GM23338 (cell line): ENCODE measurements at regions not wholly inside any gene's neighbourhood (a gene's known extent, or its start where the extent isn't known, plus 50 kb on each side); places are given as distances from the start of the nearest gene placed in this dataset.

Experiments used
- ATAC-seq: fragments of 200-7000 bp; cut with Tn5 transposase; 3 replicates; pipeline ENCODE4 v1.9.1; 2020
- DNase-seq: peaks from one replicate; pipeline ENCODE4 v3.0.0-alpha.2; 2015; ENCODE audit warnings: low spot score
- H2AFZ ChIP-seq: fragments of 200-600 bp; sonication (generic); 2 replicates; pipeline ENCODE4 v1.8.0; 2016; ENCODE audit warnings: antibody characterized with exemption, mild to moderate bottlenecking, moderate library complexity
- H3F3A ChIP-seq: fragments of 200-600 bp; sonication (generic); replicated peaks from 2 replicates; pipeline ENCODE4 v1.8.0; 2017; ENCODE audit warnings: antibody characterized with exemption, mixed run types, low read depth
- H3K27ac ChIP-seq: fragments of 200-600 bp; sonication (generic); 2 replicates; pipeline ENCODE4 v1.6.1; 2016; ENCODE audit warnings: low read depth
- H3K27me3 ChIP-seq: fragments of 200-600 bp; sonication (generic); 2 replicates; pipeline ENCODE4 v1.8.0; 2016; ENCODE audit warnings: mild to moderate bottlenecking, mixed run types, moderate library complexity; ENCODE audit not compliant: insufficient read depth
- H3K36me3 ChIP-seq: fragments of 200-600 bp; sonication (generic); 2 replicates; pipeline ENCODE4 v1.8.0; 2016; ENCODE audit warnings: mild to moderate bottlenecking; ENCODE audit not compliant: insufficient read depth
- H3K4me1 ChIP-seq: fragments of 200-600 bp; sonication (generic); 2 replicates; pipeline ENCODE4 v1.8.0; 2016; ENCODE audit warnings: mild to moderate bottlenecking, moderate library complexity; ENCODE audit not compliant: insufficient read depth
- H3K4me2 ChIP-seq: fragments of 200-600 bp; sonication (generic); 2 replicates; pipeline ENCODE4 v1.7.1; 2017; ENCODE audit warnings: mixed run types
- H3K4me3 ChIP-seq: fragments of 200-600 bp; sonication (generic); 2 replicates; pipeline ENCODE4 v1.6.1; 2016; ENCODE audit warnings: mixed run types
- H3K79me2 ChIP-seq: fragments of 200-600 bp; sonication (generic); replicated peaks from 2 replicates; pipeline ENCODE4 v1.8.0; 2017; ENCODE audit warnings: mild to moderate bottlenecking; ENCODE audit not compliant: insufficient read depth
- H3K9me2 ChIP-seq: fragments of 200-600 bp; sonication (generic); 2 replicates; pipeline ENCODE4 v1.8.0; 2017; ENCODE audit not compliant: insufficient read depth
- H4K20me1 ChIP-seq: fragments of 200-600 bp; sonication (generic); replicated peaks from 2 replicates; pipeline ENCODE4 v1.8.0; 2017; ENCODE audit warnings: mild to moderate bottlenecking; ENCODE audit not compliant: insufficient read depth
- H3K27ac Mint-ChIP-seq: 2 replicates; pipeline ENCODE4 v1.8.0; 2020; ENCODE audit warnings: inconsistent platforms, mild to moderate bottlenecking, moderate library complexity, mixed read lengths
- H3K27me3 Mint-ChIP-seq: 3 replicates; pipeline ENCODE4 v1.8.0; 2022; ENCODE audit warnings: low read depth, mild to moderate bottlenecking, moderate library complexity, mixed read lengths, inconsistent platforms; ENCODE audit not compliant: insufficient read depth, poor library complexity
- H3K36me3 Mint-ChIP-seq: 3 replicates; pipeline ENCODE4 v1.8.0; 2021; ENCODE audit warnings: low read depth, mild to moderate bottlenecking, inconsistent platforms, moderate library complexity, mixed read lengths
- H3K4me1 Mint-ChIP-seq: 3 replicates; pipeline ENCODE4 v1.8.0; 2020; ENCODE audit warnings: mild to moderate bottlenecking, inconsistent platforms, mixed read lengths
- H3K4me3 Mint-ChIP-seq: 3 replicates; pipeline ENCODE4 v1.8.0; 2021; ENCODE audit warnings: moderate library complexity, mild to moderate bottlenecking, inconsistent platforms, mixed read lengths
- H3K9me3 Mint-ChIP-seq: 3 replicates; pipeline ENCODE4 v1.8.0; 2020; ENCODE audit warnings: moderate library complexity, mild to moderate bottlenecking, inconsistent platforms, mixed read lengths
- CREB1 ChIP-seq: fragments of 250-450 bp; sonication (Bioruptor Pico); IDR thresholded peaks from 2 replicates; pipeline ENCODE4 v1.5.0; 2020; ENCODE audit warnings: low read depth, mild to moderate bottlenecking, moderate library complexity
- CTCF ChIP-seq, 2 experiments: fragments of 200-600 bp in 1 of 2; sonication (generic) in 1 of 2; conservative IDR thresholded peaks; 2 replicates each; pipeline versions ENCODE4 v1.5.1 to v1.6.1; 2016 to 2017; ENCODE audit warnings: antibody characterized with exemption in 2 of 2, low read depth in 2 of 2, mild to moderate bottlenecking in 2 of 2, moderate library complexity in 1 of 2
- ETS1 ChIP-seq: IDR thresholded peaks from 2 replicates; pipeline ENCODE4 v1.6.1; 2016; ENCODE audit warnings: antibody characterized with exemption
- EZH2 ChIP-seq: fragments of 200-600 bp; sonication (generic); IDR thresholded peaks from one replicate; pipeline ENCODE4 v1.8.0; 2017; ENCODE audit warnings: antibody characterized with exemption, mild to moderate bottlenecking, low read depth; ENCODE audit not compliant: unreplicated experiment
- EZH2phosphoT487 ChIP-seq: fragments of 200-600 bp; sonication (generic); IDR thresholded peaks from one replicate; pipeline ENCODE4 v1.8.1; 2018; ENCODE audit warnings: antibody characterized with exemption; ENCODE audit not compliant: unreplicated experiment
- JUNB ChIP-seq: IDR thresholded peaks from one replicate; pipeline ENCODE4 v1.6.1; 2016; ENCODE audit warnings: antibody characterized with exemption; ENCODE audit not compliant: unreplicated experiment
- NANOG ChIP-seq: IDR thresholded peaks from 2 replicates; pipeline ENCODE4 v1.6.1; 2016; ENCODE audit warnings: antibody characterized with exemption, borderline replicate concordance
- POLR2AphosphoS5 ChIP-seq: IDR thresholded peaks from 2 replicates; pipeline ENCODE4 v1.6.1; 2016; ENCODE audit warnings: antibody characterized with exemption, low read depth
- REST ChIP-seq: IDR thresholded peaks from one replicate; pipeline ENCODE4 v1.6.1; 2018; ENCODE audit warnings: antibody characterized with exemption; ENCODE audit not compliant: unreplicated experiment
- STAT1 ChIP-seq: IDR thresholded peaks from one replicate; pipeline ENCODE4 v1.6.1; 2016; ENCODE audit warnings: antibody characterized with exemption; ENCODE audit not compliant: unreplicated experiment
- ZNF114 ChIP-seq: fragments of 250-450 bp; sonication (Bioruptor Pico); IDR thresholded peaks from 2 replicates; pipeline ENCODE4 v1.5.0; 2020; ENCODE audit warnings: mild to moderate bottlenecking, moderate library complexity
- ZNF331 ChIP-seq: fragments of 250-450 bp; sonication (Bioruptor Pico); IDR thresholded peaks from 2 replicates; pipeline ENCODE4 v1.5.0; 2020; ENCODE audit warnings: low read depth, mild to moderate bottlenecking, moderate library complexity
- ZNF462 ChIP-seq: fragments of 250-450 bp; sonication (Bioruptor Pico); IDR thresholded peaks from 2 replicates; pipeline ENCODE4 v1.5.0; 2020; ENCODE audit warnings: mild to moderate bottlenecking, moderate library complexity

GRCh38 chr2:18833941-18834340 is 244.6 kb upstream of the NT5C1B start:
- peaks cover 23% of the 10 kb centered on the region for H3K4me1 Mint-ChIP-seq
- no peak overlapping the region for H2AFZ ChIP-seq
- peaks cover 25% of the 10 kb centered on the region for H3K4me1 ChIP-seq
- H3K9me3 Mint-ChIP-seq: no peaks in the 10 kb centered on the region
- no peak overlapping the region for H3K27ac ChIP-seq
- H3K4me3 Mint-ChIP-seq: no peak overlapping the region
- no peaks in the 10 kb centered on the region for H3K9me2 ChIP-seq
- H3K27ac Mint-ChIP-seq: no peak overlapping the region
- no peak overlapping the region for H3K4me2 ChIP-seq
- no peaks in the 10 kb centered on the region for H3F3A ChIP-seq
- H3K27me3 ChIP-seq: 0 out of 2 replicates have a peak, but pooled peaks cover 3% of the 10 kb centered on the region
- no peak overlapping the region for H3K4me3 ChIP-seq
- H4K20me1 ChIP-seq: no peaks in the 10 kb centered on the region
- DNase-seq: no peak
- TF ChIP-seq REST: no peak
- no peak for TF ChIP-seq STAT1
- no peak for TF ChIP-seq CREB1 (CRISPR knock-in tag)
- no peak for TF ChIP-seq JUNB
- no peak for TF ChIP-seq EZH2phosphoT487
- TF ChIP-seq ETS1: no peak
- no peak for TF ChIP-seq EZH2
- no peak for TF ChIP-seq POLR2AphosphoS5
- no peak for TF ChIP-seq ZNF114 (CRISPR knock-in tag)
- no peak for TF ChIP-seq NANOG
- TF ChIP-seq ZNF331 (CRISPR knock-in tag): no peak
- no peak for TF ChIP-seq CTCF (conservative IDR thresholded peaks at IDR 0.05; ENCODE audit: low read depth in 2 of 2)
- no peak for TF ChIP-seq ZNF462 (CRISPR knock-in tag)
- ATAC-seq: no peak
- H3K79me2 ChIP-seq: no peaks in the 10 kb centered on the region
- H3K27me3 Mint-ChIP-seq: no peaks in the 10 kb centered on the region
- H3K36me3 ChIP-seq: no peaks in the 10 kb centered on the region
- no peaks in the 10 kb centered on the region for H3K36me3 Mint-ChIP-seq
